Lung (tissue), 11 donors: ENCODE measurements at regions not wholly inside any gene's neighbourhood (a gene's known extent, or its start where the extent isn't known, plus 50 kb on each side); places are given as distances from the start of the nearest gene placed in this dataset.

Source experiments
- ATAC-seq: fragments of 200-7000 bp; cut with Tn5 transposase; one replicate; pipeline ENCODE4 v1.9.1; 2020; ENCODE audit warnings: moderate number of reproducible peaks; ENCODE audit not compliant: insufficient read depth, low FRiP score
- DNase-seq, 3 donors: peaks; one replicate each; pipeline ENCODE4 v3.0.0-alpha.2; 2013 to 2017
- H3K27ac ChIP-seq, 2 donors: one replicate each; pipeline ENCODE4 v1.5.1; 2013; ENCODE audit warnings: mild to moderate bottlenecking in 2 of 2, moderate library complexity in 2 of 2, control low read depth in 1 of 2, inconsistent platforms in 1 of 2, low read depth in 1 of 2, low read length in 1 of 2
- H3K27me3 ChIP-seq, 3 donors: one replicate each; pipeline ENCODE4 v1.5.1; 2013; ENCODE audit warnings: low read length in 2 of 3; ENCODE audit not compliant: control insufficient read depth in 3 of 3, insufficient read depth in 3 of 3
- H3K36me3 ChIP-seq, 4 donors: one replicate each; pipeline ENCODE4 v1.5.1; 2013; ENCODE audit warnings: low read length in 4 of 4, mild to moderate bottlenecking in 1 of 4, moderate library complexity in 1 of 4; ENCODE audit not compliant: control insufficient read depth in 4 of 4, insufficient read depth in 4 of 4
- H3K4me1 ChIP-seq, 5 donors: one replicate each; pipeline ENCODE4 v1.5.1; 2013; ENCODE audit warnings: low read length in 5 of 5, mild to moderate bottlenecking in 2 of 5, moderate library complexity in 1 of 5; ENCODE audit not compliant: control insufficient read depth in 5 of 5, insufficient read depth in 5 of 5
- H3K4me3 ChIP-seq: one replicate; pipeline ENCODE4 v1.5.1; 2013; ENCODE audit warnings: mild to moderate bottlenecking, control low read depth, moderate library complexity
- H3K9ac ChIP-seq, 2 donors: one replicate each; pipeline ENCODE4 v1.5.1; 2013; ENCODE audit warnings: low read length in 2 of 2, control low read depth in 1 of 2; ENCODE audit not compliant: insufficient read depth in 1 of 2
- H3K9me3 ChIP-seq, 4 donors: one replicate each; pipeline ENCODE4 v1.5.1; 2013; ENCODE audit warnings: low read length in 3 of 4, mild to moderate bottlenecking in 1 of 4, moderate library complexity in 1 of 4; ENCODE audit not compliant: control insufficient read depth in 4 of 4, insufficient read depth in 3 of 4
- CTCF ChIP-seq: IDR thresholded peaks from 2 replicates; pipeline ENCODE4 v1.5.1; 2012; ENCODE audit warnings: mild to moderate bottlenecking; ENCODE audit errors: control extremely low read depth, extremely low read depth
- WGBS, 2 donors: extraction: QIAGEN DNeasy Blood & Tissue Kit; methylation state at CpG; one replicate each; pipeline ENCODE4 v1.1.7; 2013; 5-methylcytosine and 5-hydroxymethylcytosine counted together
- donor health status: control.
- donor health status: control.
- donor health status: Bipolar disorder and iron deficiency.
- donor health status: healthy.
- donor health status: DM: yes; HTN: yes; CAD: no.

- H3K27ac ChIP-seq = peak overlapping the region in 1 of 2 donors; percentile 50
- no peaks in the 10 kb centered on the region for H3K27me3 ChIP-seq
- ATAC-seq (no peak), DNase-seq (peak in 1 of 3 donors; percentile 13)
- no peaks in the 10 kb centered on the region for H3K9me3 ChIP-seq
- peaks cover 3 to 14% (median 8%) of the 10 kb centered on the region in 5 donors for H3K4me1 ChIP-seq
- TF ChIP-seq CTCF = no peak
- peak overlapping the region in 1 of 2 donors; percentile 19 for H3K9ac ChIP-seq
- whole genome bisulfite sequencing, 2 donors = 68 to 81% methylated on average over 4 of the region's 4 CpGs
- H3K4me3 ChIP-seq = no peak overlapping the region
- no peaks in the 10 kb centered on the region for H3K36me3 ChIP-seq
Measured at GRCh38 chr6:22471746-22472145, 97.6 kb upstream of the HDGFL1 start.

- no peak overlapping the region for H3K27ac ChIP-seq
- ATAC-seq (no peak), DNase-seq (peak in 1 of 3 donors; percentile 11)
- no peak overlapping the region for H3K4me3 ChIP-seq
- TF ChIP-seq CTCF = no peak
- peaks cover 2 to 14% (median 8%) of the 10 kb centered on the region in 5 donors for H3K4me1 ChIP-seq
- WGBS, 2 donors = 66% methylated on average over 7 of the region's 7 CpGs
- no peaks in the 10 kb centered on the region for H3K27me3 ChIP-seq
- no peak overlapping the region for H3K9ac ChIP-seq
- H3K9me3 ChIP-seq = no peaks in the 10 kb centered on the region
- H3K36me3 ChIP-seq = no peaks in the 10 kb centered on the region
Measured at GRCh38 chr6:22473991-22474682, 95.2 kb upstream of the HDGFL1 start.

GRCh38 chr6:22476811-22477390 is 92.5 kb upstream of the HDGFL1 start:
- H3K4me3 ChIP-seq = no peak overlapping the region
- no peaks in the 10 kb centered on the region for H3K36me3 ChIP-seq
- no peak for TF ChIP-seq CTCF
- H3K27me3 ChIP-seq = no peaks in the 10 kb centered on the region
- no peak overlapping the region for H3K9ac ChIP-seq
- H3K27ac ChIP-seq = no peak overlapping the region
- H3K9me3 ChIP-seq = no peaks in the 10 kb centered on the region
- ATAC-seq (no peak), DNase-seq (peak in 2 of 3 donors; percentile 9 to 20)
- WGBS, 2 donors = 55 to 67% methylated on average over 4 of the region's 4 CpGs
- H3K4me1 ChIP-seq = peaks cover 0 to under 1% (median 0%) of the 10 kb centered on the region in 5 donors
